ENCODE measurements at regions not wholly inside any gene's neighbourhood (a gene's known extent, or its start where the extent isn't known, plus 50 kb on each side); places are given as distances from the start of the nearest gene placed in this dataset.

DNA sequence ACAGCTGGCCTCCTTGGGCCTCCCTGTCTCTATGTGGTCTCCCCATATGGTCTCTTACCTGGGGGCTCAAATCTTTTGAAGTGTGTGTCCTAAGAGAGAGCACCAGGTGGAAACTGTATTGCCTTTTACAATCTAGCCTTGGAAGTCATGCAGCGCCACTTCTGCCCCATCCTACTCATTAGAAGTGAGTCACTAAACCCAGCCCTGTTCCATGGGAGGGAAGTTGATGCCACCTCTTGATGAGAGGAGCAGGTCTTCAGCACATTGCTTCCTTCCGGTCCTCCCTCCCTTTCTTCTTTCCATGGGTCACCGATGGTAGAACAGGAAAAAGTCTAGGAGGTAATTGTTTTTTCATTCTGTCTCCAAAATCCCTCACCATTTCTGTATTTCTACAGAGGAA, 156.3 kb downstream of the FOXA2 start:
- Histone ChIP-seq H3K4me1 (peaks cover 7 to 15% (median 13%) of the 10 kb centered on the region in 4 donors), H3K9me3 (no peaks in the 10 kb centered on the region), H3K27ac (no peak overlapping the region), H3K4me3 (no peak overlapping the region), H3K27me3 (peaks cover 0 to 6% (median 0%) of the 10 kb centered on the region in 3 donors), H3K36me3 (no peaks in the 10 kb centered on the region)
- WGBS, 5 donors: 82 to 97% (median 95%) methylated on average over 3 of the region's 3 CpGs
- intact Hi-C loops (cut with DNase I; ENCODE audit: low total_unique reads): no loop called here
- TF ChIP-seq EP300 (IDR thresholded peaks at IDR 0.05) (no peak), POLR2AphosphoS5 (IDR thresholded peaks at IDR 0.05) (no peak), POLR2A (IDR thresholded peaks at IDR 0.05) (no peak)
- TF ChIP-seq, protein P1, sequence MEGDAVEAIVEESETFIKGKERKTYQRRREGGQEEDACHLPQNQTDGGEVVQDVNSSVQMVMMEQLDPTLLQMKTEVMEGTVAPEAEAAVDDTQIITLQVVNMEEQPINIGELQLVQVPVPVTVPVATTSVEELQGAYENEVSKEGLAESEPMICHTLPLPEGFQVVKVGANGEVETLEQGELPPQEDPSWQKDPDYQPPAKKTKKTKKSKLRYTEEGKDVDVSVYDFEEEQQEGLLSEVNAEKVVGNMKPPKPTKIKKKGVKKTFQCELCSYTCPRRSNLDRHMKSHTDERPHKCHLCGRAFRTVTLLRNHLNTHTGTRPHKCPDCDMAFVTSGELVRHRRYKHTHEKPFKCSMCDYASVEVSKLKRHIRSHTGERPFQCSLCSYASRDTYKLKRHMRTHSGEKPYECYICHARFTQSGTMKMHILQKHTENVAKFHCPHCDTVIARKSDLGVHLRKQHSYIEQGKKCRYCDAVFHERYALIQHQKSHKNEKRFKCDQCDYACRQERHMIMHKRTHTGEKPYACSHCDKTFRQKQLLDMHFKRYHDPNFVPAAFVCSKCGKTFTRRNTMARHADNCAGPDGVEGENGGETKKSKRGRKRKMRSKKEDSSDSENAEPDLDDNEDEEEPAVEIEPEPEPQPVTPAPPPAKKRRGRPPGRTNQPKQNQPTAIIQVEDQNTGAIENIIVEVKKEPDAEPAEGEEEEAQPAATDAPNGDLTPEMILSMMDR (IDR thresholded peaks at IDR 0.05): no peak
- no peak for DNase-seq

DNA sequence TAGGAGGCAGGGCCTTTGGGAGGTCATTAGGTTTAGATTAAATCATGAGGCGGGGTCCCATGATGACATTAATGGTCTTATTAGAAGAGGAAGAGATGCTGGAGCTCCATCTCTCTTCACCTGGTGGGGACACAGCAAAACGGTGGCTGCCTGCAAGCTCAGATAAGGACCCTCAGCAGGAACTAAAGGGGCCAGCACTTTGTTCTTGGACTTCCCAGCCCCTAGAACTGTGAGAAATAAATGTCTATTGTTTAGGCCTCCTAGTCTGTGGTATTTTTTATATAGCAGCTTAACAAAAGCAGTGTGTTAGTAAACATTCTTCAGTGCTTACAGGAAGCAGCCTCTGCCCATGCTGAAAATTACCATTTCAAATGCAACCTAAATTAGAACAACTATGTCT, 157.6 kb downstream of the FOXA2 start:
- no peak overlapping the region for H3K27ac ChIP-seq
- no peak for TF ChIP-seq EP300 (IDR thresholded peaks at IDR 0.05)
- TF ChIP-seq, protein P1 (IDR thresholded peaks at IDR 0.05): no peak
- TF ChIP-seq POLR2A (IDR thresholded peaks at IDR 0.05): no peak
- TF ChIP-seq POLR2AphosphoS5 (IDR thresholded peaks at IDR 0.05): no peak
- H3K4me3 ChIP-seq: no peak overlapping the region
- peaks cover 0 to 6% (median 0%) of the 10 kb centered on the region in 3 donors for H3K27me3 ChIP-seq
- H3K4me1 ChIP-seq: peaks cover 7 to 15% (median 13%) of the 10 kb centered on the region in 4 donors
- H3K9me3 ChIP-seq: no peaks in the 10 kb centered on the region
- DNase-seq: no peak
- H3K36me3 ChIP-seq: no peaks in the 10 kb centered on the region
- 84 to 93% (median 88%) methylated on average over 2 of the region's 2 CpGs for WGBS, 5 donors
- intact Hi-C loops (cut with DNase I; ENCODE audit: low total_unique reads): no loop called here

GRCh38 chr20:22425344-22426295, 158.8 kb downstream of the FOXA2 start:
- H3K27me3 ChIP-seq: peaks cover 0 to 6% (median 0%) of the 10 kb centered on the region in 3 donors
- no peak overlapping the region for H3K4me3 ChIP-seq
- intact Hi-C loops (cut with DNase I; ENCODE audit: low total_unique reads): no loop called here
- no peak for TF ChIP-seq EP300 (IDR thresholded peaks at IDR 0.05)
- no peak for TF ChIP-seq POLR2A (IDR thresholded peaks at IDR 0.05)
- TF ChIP-seq POLR2AphosphoS5 (IDR thresholded peaks at IDR 0.05): no peak
- TF ChIP-seq, protein P1 (IDR thresholded peaks at IDR 0.05): no peak
- H3K9me3 ChIP-seq: no peaks in the 10 kb centered on the region
- H3K4me1 ChIP-seq: peaks cover 7 to 15% (median 13%) of the 10 kb centered on the region in 4 donors
- no peak overlapping the region for H3K27ac ChIP-seq
- 75 to 85% (median 79%) methylated on average over 5 of the region's 5 CpGs for WGBS, 5 donors
- H3K36me3 ChIP-seq: no peaks in the 10 kb centered on the region
- DNase-seq: peak in 1 of 2 donors; percentile 33

DNA sequence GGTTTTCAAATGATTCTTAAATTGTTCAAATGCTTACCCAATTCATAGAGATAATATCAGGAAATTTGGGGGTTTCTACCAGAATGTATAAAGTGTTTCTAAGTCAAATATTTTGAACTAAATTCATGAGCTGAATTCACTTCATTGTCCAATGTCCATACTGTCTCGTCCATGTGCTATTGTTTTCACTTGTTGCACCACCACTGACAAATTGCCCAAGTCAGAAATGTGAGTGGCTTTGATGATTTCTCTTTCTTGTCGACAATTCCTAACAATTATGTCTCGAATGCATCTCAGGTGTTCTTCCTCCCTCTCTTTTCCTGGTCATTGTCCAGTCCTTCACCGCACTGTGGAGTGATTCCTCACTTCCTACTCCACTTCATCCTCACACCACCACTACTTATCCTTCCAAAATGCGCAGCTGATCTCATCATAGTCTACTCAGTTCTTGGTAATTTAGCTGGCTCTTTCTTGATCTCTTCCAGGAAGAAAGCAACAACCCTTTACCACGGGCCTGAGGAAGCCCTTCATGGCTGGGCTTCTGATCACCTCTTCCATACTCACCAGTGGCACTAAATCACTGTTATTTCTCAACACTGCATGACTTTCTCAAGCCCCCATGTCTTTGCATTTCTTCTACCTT, 161.1 kb downstream of the FOXA2 start:
- intact Hi-C loops (cut with DNase I; ENCODE audit: low total_unique reads): no loop called here

More for the DNA sequence above, 161.1 kb downstream of the FOXA2 start:
- Histone ChIP-seq H3K9me3 (no peaks in the 10 kb centered on the region), H3K27ac (no peak overlapping the region), H3K4me1 (no peaks in the 10 kb centered on the region), H3K4me3 (no peak overlapping the region), H3K36me3 (no peaks in the 10 kb centered on the region), H3K27me3 (no peaks in the 10 kb centered on the region)
- 84 to 90% (median 89%) methylated on average over 6 of the region's 6 CpGs for WGBS, 5 donors
- no peak for DNase-seq
- TF ChIP-seq POLR2A (IDR thresholded peaks at IDR 0.05) (no peak), POLR2AphosphoS5 (IDR thresholded peaks at IDR 0.05) (no peak), EP300 (IDR thresholded peaks at IDR 0.05) (no peak)
- TF ChIP-seq, protein P1 (IDR thresholded peaks at IDR 0.05): no peak

Measured in stomach (tissue), 8 donors.